PC-9 (cell line): ENCODE measurements at regions not wholly inside any gene's neighbourhood (a gene's known extent, or its start where the extent isn't known, plus 50 kb on each side); places are given as distances from the start of the nearest gene placed in this dataset.

Source experiments
- EZH2 ChIP-seq: fragments of 200-600 bp; sonication (generic); IDR thresholded peaks from 2 replicates; pipeline ENCODE4 v1.8.0; 2017; ENCODE audit warnings: antibody characterized with exemption, low read depth
- TF ChIP-seq, protein P1 (sequence below): fragments of 200-600 bp; sonication (generic); conservative IDR thresholded peaks from 2 replicates; pipeline ENCODE4 v1.6.1; 2017; ENCODE audit warnings: mixed run types, antibody characterized with exemption, mild to moderate bottlenecking, moderate library complexity

DNA sequence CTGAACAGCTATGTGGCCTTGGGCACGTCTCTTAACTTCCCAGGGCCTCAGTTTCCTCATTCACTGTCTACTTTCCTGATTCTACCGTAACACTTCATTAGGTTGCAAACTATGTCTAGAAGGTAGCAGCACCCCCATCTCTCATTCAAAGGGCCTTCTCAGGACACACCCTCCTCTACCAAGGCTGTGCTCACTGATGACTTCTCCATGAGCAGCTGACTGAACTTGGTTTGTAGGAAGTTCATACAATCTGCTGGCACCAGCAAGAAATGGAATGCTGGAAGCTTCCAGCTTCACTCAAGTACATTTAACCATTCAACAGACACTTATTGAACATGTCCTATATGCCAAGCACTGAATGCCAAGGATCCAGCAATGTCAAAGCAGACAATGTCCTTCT, 250.8 kb upstream of the CTAGE1 start:
- TF ChIP-seq, protein P1, sequence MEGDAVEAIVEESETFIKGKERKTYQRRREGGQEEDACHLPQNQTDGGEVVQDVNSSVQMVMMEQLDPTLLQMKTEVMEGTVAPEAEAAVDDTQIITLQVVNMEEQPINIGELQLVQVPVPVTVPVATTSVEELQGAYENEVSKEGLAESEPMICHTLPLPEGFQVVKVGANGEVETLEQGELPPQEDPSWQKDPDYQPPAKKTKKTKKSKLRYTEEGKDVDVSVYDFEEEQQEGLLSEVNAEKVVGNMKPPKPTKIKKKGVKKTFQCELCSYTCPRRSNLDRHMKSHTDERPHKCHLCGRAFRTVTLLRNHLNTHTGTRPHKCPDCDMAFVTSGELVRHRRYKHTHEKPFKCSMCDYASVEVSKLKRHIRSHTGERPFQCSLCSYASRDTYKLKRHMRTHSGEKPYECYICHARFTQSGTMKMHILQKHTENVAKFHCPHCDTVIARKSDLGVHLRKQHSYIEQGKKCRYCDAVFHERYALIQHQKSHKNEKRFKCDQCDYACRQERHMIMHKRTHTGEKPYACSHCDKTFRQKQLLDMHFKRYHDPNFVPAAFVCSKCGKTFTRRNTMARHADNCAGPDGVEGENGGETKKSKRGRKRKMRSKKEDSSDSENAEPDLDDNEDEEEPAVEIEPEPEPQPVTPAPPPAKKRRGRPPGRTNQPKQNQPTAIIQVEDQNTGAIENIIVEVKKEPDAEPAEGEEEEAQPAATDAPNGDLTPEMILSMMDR = no peak
- no peak for TF ChIP-seq EZH2
